ENCODE measurements at regions not wholly inside any gene's neighbourhood (a gene's known extent, or its start where the extent isn't known, plus 50 kb on each side); places are given as distances from the start of the nearest gene placed in this dataset.
"Not testable (repeated sequence)": the region's sequence is repeated elsewhere in the genome, so short reads cannot be mapped to it uniquely, and the experiment has no call there.

- not testable (repeated sequence) for H3K9ac ChIP-seq (ENCODE audit: insufficient read depth, low read length); H3K4me3 ChIP-seq (replicated peaks in 1 of 4; ENCODE audit: control extremely low read depth in 1 of 4, insufficient read depth in 1 of 4, low read depth in 3 of 4, low read length in 4 of 4); DNase-seq (ENCODE audit: low read depth in 2 of 2); H3K27me3 ChIP-seq (ENCODE audit: control insufficient read depth, insufficient read depth, low read length); H3K4me1 ChIP-seq (ENCODE audit: control insufficient read depth, extremely low read depth, insufficient read depth, low read length); H3K4me2 ChIP-seq (ENCODE audit: extremely low read depth, insufficient read depth, low read length); H3K79me2 ChIP-seq (ENCODE audit: control insufficient read depth, insufficient read depth, low read length); H3K27ac ChIP-seq (ENCODE audit: insufficient read depth, low read length); H3K9me3 ChIP-seq (ENCODE audit: control insufficient read depth, insufficient read depth, low read depth, low read length); H4K20me1 ChIP-seq (ENCODE audit: control insufficient read depth, extremely low read depth, insufficient read depth, low read length); H2AFZ ChIP-seq (ENCODE audit: low read length); H3K36me3 ChIP-seq (ENCODE audit: control insufficient read depth, insufficient read depth, low read length)
These were observed 53.3 kb upstream of the PPIAL4F start for GRCh38 chr1:144539191-144539960.

Data from fibroblast of lung (primary cell).